GM08714 (cell line): ENCODE measurements at regions not wholly inside any gene's neighbourhood (a gene's known extent, or its start where the extent isn't known, plus 50 kb on each side); places are given as distances from the start of the nearest gene placed in this dataset.

Experiments used
- H3K4me3 ChIP-seq: fragments of 200-500 bp; sonication (Bioruptor generic); 2 replicates; pipeline ENCODE4 v1.5.1; 2014; ENCODE audit warnings: mild to moderate bottlenecking, low read length, inconsistent platforms
- ZNF274 ChIP-seq: IDR thresholded peaks from 2 replicates; pipeline ENCODE4 v1.6.1; 2012; ENCODE audit warnings: mild to moderate bottlenecking, low read depth, low read length

DNA sequence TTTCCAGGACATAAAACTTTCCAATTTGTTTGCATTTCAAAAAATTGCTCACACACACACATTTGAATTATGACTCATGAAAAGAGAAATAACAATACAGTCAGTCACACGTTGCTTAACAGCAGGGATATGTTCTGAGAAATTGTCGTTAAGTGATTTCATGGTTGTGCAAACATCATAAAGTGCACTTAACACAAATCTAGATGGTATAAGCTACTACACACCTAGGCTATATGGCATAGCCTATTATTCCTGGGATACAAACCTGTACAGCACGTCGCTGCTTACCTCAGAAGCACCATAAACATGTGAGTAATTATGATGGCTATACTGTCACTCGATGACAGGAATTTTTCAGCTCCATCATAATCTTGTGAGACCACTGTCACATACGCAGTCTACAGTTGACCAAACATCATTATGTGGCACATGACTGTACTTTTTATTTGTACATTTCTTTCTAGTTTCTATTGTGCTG lies 378.2 kb downstream of the ACTL7B start:
- no peak overlapping the region for H3K4me3 ChIP-seq
- no peak for TF ChIP-seq ZNF274

DNA sequence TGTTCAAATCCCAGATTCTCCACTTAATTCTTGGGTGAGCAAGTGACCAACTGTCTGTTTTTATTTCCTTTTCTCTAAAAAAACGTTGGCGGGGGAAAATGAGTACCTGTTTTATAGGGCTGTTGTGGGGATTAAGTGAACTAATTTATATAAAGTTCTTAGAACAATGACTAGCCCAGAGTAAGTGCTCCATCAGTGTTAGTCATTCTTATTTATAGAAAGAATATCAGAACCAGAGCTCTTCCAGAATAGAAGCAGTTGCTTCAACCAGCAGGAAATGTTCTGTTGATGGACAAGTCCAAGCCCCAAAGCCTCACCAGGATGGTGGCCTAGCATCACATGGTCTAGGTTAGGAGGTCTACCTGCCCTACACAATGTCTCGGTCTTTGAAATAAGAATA lies 379.2 kb downstream of the ACTL7B start:
- TF ChIP-seq ZNF274, result no peak
- no peak overlapping the region for H3K4me3 ChIP-seq

DNA sequence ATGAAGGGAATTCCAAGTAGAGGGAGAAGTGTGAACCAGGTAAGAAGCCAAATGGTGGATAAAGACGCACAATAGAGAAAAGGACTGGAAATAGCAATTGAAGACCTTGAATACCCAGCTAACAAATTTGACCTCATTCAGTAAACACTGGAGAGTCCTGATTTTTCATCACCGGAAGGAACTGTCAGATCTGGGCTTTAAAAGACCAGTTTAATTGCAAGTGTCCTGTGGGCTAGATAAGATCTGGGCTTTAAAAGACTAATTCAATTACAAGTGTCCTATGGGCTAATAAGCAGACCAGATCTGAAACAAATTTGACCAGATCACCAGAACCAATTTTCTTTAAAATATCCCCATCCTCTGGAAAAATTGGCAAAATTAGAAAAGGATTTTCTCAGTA lies 380.0 kb downstream of the ACTL7B start:
- no peak for TF ChIP-seq ZNF274

DNA sequence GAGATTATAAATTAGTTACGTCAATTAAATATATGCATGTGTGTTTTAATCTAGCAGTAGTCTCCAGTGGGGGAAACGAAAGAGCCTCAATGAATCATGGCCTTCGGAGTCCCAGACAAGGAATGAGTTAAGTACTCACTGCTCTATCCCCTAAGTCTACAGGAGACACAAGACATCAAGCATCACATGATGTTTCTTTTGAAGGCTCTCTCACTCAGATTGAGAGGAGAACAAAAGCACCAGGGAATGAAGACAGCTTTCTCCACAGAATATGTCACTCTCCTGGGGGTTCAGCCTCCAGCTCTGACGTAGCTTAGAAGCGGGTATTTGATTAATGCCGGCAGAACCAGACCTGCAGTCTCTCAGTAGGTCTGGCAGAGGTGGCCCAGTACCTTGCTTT lies 381.4 kb downstream of the ACTL7B start:
- H3K4me3 ChIP-seq, result no peak overlapping the region
- TF ChIP-seq ZNF274, result no peak

More for the DNA sequence above, 380.0 kb downstream of the ACTL7B start:
- no peak overlapping the region for H3K4me3 ChIP-seq

DNA sequence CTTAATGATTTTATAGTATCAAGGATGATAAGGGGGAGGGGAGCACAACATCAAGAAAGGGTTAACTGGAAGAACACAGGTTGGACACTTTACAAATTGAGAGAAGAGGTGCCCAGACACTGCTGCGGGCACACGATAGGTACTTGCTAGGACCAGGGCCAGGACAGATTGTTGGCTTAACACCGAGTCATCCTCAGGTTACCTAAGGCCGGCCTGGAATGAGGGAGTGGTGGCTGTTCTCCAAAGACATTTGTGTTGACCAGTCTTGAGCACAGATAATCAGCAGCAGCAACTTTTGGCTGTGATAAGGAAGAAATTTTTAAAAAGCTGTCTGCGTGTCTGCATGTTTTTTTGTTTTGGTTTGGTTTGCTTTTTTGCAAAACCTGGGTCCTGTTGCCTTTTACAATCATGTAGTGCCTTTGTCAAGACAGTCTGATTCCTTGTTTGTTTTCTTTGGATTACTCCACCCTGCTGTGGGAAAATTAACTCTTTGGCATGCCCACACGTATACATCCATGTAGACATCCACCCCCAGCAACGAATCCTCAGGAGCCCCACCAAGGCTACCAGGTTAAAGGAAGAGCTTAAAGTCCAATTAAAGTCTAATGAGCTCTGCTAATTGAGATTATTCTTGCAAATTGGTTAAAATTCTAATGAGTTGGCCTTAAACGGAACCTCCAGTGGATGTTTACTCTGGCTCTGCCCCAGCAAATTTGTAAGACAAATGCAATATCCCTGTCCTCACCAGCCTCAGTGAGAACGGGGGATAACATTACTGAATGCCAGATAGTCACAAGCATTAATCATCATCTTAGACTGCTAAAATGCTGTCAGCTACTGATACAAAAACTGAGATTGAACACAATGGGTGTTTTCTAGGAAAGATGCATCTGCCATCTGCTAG lies 382.3 kb downstream of the ACTL7B start:
- no peak overlapping the region for H3K4me3 ChIP-seq
- TF ChIP-seq ZNF274, result no peak

GRCh38 chr9:108469654-108470053 lies 386.1 kb downstream of the ACTL7B start:
- no peak overlapping the region for H3K4me3 ChIP-seq
- no peak for TF ChIP-seq ZNF274

- no peak for TF ChIP-seq ZNF274
- H3K4me3 ChIP-seq, result no peak overlapping the region
Measured at GRCh38 chr9:108468364-108468763, 387.4 kb downstream of the ACTL7B start.

DNA sequence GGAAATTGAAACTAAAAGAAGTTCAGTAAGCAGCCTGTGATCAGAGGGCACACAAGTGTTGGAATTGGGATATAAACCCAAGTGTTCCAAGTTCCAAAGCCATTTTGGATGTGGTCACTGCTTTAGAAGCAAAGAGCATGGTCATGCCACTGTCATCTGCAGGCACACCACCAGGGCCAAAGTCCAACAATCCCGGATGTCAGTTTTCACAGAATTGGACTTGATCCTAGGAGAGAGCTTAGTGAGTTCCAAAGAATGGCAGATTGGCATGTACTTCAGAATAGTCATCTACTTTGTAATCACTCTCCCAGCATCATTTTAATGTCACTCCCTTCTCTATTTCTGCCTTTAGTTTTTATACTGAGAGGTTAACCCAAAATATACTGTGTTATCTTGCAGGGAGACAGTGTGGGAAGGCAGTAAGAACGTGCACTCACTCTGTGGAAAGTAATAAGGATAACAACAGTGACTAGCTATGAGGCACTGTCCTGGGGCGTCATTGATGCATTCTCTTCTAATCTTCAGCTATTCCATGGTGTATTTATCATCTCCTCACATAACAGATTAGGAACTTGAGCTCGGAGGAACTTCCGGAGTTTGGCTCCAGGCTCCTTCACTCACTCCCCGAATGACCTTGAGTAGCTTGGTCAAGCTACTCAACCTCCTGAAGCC lies 388.0 kb downstream of the ACTL7B start:
- H3K4me3 ChIP-seq, result no peak overlapping the region
- TF ChIP-seq ZNF274, result no peak

- no peak overlapping the region for H3K4me3 ChIP-seq
- no peak for TF ChIP-seq ZNF274
Measured at GRCh38 chr9:108467161-108467560, 388.6 kb downstream of the ACTL7B start.

DNA sequence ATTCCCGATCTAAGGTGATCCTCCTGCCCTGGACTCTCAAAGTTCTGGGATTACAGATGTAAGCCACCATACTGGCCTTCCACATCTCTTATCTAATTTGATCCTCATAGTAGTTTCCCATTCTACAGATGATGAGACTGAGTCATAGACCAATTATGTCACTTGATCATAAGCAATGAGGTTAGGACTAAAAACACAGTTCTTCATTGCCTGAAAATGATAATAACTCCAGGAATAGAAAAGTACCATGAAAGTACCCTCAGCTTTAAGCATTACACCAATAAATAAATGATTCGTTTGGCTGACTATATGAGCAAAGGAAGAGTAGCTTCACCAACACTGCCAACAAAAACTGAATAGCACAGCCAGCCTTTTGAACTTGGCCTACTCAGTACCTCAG lies 389.5 kb downstream of the ACTL7B start:
- TF ChIP-seq ZNF274, result no peak
- no peak overlapping the region for H3K4me3 ChIP-seq

- no peak for TF ChIP-seq ZNF274
- no peak overlapping the region for H3K4me3 ChIP-seq
Measured at GRCh38 chr9:108463932-108464606, 391.7 kb downstream of the ACTL7B start.

DNA sequence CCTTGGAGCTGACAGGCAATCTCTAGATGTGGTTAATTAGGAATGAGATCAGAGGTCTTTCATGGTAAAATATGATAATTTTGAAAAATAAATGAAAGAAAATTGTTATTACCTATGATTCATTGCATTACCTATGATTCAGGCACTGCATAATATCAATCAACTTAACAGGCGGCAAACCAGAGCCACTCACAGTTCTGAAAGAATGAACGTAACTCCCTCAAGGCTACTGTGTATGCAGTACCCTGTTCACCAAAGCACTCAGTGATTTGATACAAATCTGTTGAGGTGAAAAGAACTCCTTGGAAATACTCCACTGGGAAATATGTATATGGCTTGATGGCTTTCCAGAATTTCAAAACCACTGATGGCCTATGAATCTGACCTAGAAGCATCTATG lies 398.9 kb downstream of the ACTL7B start:
- TF ChIP-seq ZNF274, result no peak
- no peak overlapping the region for H3K4me3 ChIP-seq

- no peak overlapping the region for H3K4me3 ChIP-seq
- no peak for TF ChIP-seq ZNF274
Measured at GRCh38 chr9:108445431-108446071, 410.2 kb downstream of the ACTL7B start.
